GM18951 (cell line): ENCODE measurements at regions not wholly inside any gene's neighbourhood (a gene's known extent, or its start where the extent isn't known, plus 50 kb on each side); places are given as distances from the start of the nearest gene placed in this dataset.
"Not testable (repeated sequence)": the region's sequence is repeated elsewhere in the genome, so short reads cannot be mapped to it uniquely, and the experiment has no call there.

Source experiments
- POLR2A ChIP-seq: IDR thresholded peaks from 4 replicates; pipeline ENCODE4 v1.6.1; 2011; ENCODE audit warnings: mild to moderate bottlenecking; ENCODE audit not compliant: insufficient read length, insufficient read depth; ENCODE audit errors: extremely low read depth
- in situ Hi-C: fragments of 300-500 bp; cut with MboI; formaldehyde crosslinking; loops from one replicate; pipeline ENCODE4 v1.12.0; 2022; ENCODE audit warnings: low sequenced_read_pairs, mixed read lengths, inconsistent platforms; ENCODE audit not compliant: unreplicated experiment

DNA sequence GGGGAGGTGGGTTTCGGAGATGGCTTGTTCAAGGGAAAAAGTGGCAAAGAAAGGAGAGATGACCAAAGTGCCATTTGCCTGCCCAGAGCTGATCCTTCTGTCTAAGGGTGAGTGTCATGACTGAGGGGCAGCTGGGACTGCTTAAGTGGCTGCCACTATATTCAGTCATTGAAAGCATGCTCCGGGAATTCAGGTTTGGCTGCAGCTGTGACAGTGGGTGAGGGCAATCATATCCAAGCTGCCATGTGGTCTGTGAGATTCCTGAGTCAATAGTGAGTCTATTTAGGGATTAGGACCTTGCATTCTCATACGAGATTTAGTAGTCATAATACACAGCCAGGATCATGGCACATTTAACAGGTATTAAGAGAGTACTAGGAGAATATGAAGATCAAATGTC lies 138.8 kb upstream of the BANK1 start:
- TF ChIP-seq POLR2A: no peak
- in situ Hi-C loops: no loop called here

DNA sequence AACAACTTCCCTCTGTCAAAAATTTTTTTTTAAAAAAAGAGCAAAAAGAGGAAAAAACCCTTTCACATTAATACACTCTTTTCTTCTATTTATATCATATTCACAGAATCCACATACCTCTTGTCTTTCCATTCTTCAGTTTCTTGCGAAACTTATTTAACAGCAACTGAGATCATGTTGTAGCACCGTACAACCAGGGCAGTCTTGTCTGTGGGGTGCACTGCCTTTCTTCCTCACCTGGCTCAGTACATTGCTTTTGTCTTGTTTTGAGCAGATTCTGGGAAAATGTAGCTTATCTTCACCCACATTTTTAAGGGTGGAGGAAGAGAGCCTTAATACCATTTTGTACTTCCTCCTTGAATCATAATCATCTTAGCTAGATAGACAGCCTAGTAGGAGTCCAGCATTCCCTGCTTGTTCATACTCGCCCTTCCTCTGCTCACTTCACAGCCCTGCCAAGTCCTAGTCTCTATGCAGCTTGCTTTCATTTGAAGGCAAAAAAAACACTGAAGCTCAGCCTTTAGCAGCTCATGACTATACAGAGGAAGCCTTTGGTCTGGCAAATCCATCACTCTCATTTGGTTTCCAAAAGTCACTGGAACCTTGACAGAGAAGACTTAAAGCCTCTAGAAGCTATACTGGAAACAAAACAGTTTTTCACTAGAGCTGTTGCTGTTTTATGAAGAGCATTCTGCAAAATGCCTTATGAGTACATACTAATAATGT lies 140.6 kb upstream of the BANK1 start:
- no peak for TF ChIP-seq POLR2A
- in situ Hi-C loops: no loop called here

DNA sequence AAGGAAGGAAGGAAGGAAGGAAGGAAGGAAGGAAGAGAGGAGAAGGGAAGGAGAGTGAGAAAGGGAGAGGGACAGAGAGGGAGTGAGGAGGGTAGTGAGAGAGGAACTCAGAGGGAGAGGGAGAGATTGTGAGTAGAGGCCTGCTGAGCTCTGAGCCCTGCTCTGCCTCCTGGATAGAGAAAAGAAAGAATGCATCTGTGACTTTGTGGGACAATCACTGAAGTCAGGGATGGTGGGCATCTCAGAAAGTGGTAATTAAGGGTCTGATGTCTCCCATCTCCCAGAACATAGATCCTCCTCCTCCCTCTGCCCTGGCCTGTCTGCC lies 142.9 kb upstream of the BANK1 start:
- in situ Hi-C loops: no loop called here
- TF ChIP-seq POLR2A: no peak

DNA sequence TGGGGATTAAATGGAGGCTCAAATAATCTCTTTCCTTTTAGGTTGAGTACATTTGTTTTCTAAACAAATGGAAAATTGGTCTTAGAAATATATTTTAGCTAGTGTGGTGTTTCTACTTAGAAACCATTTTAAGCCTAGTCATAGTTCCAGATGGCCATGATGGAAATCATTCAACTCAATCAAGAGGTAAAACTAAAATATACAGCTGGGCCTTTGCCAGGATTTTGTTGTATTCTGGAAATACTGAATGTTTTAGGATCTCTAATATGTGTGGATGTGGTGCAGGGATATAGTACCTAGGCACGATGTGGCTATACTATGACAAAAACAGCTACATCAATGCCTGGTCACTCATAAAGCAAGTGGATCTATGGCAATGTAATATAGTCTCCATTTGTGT lies 146.0 kb upstream of the BANK1 start:
- no peak for TF ChIP-seq POLR2A
- in situ Hi-C loops: no loop called here

DNA sequence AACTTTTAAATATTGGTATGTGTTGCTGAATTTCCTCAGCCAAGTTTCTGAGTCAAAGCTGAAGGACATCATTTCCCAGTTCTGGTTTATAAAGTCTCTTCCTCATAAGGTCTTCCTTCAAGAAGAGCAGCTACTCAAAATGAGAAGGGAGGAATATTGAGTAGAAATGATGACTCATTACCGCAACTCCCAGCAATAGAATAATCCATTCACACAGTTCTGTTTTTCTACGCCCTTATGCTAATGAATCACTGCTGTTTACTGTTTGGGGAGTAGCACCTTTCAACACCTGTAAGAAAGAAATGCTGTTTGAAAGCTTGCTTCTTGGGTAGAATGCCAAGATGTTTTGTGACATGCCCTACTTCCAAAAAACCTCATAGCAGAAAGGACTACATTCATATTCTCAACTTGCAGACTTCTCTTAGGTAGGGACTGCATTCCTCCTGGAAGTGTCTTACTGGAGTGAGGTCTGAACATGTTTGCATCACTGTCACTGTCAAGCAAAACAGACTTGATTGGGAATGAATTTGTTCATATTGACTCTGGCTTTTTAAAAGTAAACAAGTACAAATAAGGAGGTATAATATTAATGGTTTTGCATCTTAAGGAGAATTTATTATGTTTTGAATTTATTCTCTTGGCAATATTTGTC lies 147.2 kb upstream of the BANK1 start:
- no peak for TF ChIP-seq POLR2A

DNA sequence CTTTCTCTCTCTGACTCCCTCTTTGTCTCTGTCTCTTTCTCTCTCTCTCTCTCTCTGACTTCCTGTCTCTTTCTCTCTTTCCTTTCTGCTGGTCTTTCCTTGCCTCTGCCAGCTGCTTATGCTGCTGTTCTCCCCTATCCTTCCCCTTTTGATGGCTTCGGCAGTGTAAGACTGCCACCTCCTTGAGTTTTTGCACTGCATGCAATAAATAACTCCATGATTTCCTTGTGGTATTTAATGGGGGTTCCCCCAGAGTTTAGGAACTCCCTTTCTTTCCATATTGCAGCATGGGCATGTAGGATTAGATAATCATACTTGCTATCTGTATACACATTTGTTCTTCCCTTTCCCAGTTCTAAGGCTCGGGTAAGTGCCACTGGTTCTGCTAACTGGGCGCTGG lies 157.8 kb upstream of the BANK1 start:
- in situ Hi-C loops: not testable (repeated sequence)

More for the DNA sequence above, 147.2 kb upstream of the BANK1 start:
- in situ Hi-C loops: no loop called here

DNA sequence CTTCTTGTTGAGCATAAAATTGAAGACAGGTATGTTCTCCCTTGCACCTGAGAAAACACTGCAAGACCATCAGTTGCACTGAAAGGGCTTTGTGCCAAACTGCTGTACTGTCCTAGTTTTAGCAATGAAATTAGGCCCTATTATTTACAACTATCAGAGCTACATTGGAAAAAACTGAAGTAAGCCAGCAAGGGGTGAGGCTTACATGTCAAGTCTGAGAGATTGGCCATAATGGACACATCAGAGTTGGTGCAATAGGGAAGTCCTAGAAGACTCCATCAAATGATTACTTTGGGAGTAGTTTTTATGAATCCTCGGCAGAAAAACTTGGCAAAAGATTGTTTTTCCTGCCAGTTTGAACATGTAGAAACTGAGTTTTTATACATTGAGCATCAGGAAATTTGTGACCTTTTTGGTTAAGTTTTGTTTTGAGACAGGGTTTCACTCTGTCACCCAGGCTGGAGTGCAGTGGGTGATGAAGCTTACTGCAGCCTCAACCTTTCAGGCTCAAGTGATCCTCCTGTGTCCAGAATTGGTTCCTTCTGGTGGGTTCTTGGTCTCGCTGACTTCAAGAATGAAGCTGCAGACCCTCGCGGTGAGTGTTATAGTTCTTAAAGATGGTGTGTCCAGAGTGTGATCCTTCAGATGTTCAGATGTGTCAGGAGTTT lies 160.1 kb upstream of the BANK1 start:
- in situ Hi-C loops: no loop called here

DNA sequence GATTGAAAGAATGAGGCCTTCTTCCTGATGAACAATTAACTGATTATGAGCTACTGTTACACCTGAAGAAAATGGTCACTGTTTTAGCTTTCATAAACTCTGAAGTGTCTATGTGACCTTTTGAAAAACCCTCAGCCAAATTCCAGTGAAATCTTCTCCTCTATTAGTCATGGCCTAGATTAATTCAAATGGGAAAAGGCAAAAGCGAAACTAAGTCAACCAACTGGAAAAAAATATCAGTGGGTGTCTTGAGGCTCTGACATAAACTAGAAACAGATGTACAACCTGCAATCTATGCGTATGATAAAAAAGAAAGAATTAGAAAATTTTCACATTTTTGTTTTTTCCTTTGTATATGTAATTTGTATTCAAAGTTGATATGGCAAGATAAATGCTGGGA lies 169.4 kb upstream of the BANK1 start:
- no peak for TF ChIP-seq POLR2A
- in situ Hi-C loops: no loop called here

More for the DNA sequence above, 160.1 kb upstream of the BANK1 start:
- TF ChIP-seq POLR2A: no peak

DNA sequence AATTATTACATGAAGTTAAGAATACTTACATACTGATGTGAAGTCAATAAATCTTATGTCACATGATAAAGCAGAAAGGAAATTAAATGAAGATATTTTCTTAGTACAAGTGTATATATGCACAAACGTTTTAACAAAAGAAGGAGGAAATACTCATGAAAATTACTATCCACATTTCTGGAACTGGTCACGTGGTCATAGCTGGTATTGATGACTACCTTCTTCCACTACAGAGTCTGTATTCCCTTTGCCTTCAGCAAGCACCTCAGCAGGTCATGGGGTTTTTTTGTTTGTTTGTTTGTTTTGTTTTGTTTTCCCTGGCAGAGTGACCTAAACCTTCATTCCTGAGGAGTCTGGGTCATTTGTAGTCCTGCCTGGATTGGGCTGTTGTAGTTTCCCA lies 174.9 kb upstream of the BANK1 start:
- in situ Hi-C loops: no loop called here
- TF ChIP-seq POLR2A: no peak

DNA sequence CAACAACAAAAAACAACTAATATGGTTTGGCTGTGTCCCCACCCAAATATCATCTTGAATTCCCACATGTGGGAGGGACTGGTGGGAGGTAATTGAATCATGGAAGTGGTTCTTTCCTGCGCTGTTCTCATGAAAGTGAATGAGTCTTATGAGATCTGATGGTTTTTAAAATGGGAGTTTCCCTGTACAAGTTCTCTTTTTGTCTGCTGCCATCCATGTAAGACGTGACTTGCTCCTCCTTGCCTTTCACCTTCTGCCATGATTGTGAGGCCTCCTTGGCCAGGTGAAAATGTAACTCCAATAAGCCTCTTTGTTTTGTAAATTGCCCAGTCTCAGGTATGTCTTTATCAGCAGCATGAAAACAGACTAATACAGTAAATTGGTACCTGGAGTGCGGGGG lies 183.5 kb upstream of the BANK1 start:
- in situ Hi-C loops: not testable (repeated sequence)

DNA sequence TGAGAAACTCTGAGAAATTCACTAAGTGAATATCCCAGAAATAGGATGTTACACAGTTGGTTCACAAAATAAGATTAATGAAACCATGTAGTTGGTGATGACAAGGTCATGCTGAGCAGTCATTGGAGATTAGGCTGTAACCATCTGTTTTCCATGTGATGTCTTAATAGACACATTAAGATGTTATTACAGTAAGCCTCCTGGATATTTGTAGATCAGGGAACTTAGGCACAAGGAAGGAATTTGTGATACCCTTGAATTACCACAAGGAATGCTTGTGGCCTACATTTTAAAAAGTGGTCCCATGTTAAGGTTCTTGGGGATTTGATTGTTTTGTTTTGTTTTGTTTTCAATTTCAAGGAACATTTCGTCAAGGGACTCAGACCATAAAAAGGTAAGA lies 185.6 kb upstream of the BANK1 start:
- TF ChIP-seq POLR2A: no peak
- in situ Hi-C loops: no loop called here

DNA sequence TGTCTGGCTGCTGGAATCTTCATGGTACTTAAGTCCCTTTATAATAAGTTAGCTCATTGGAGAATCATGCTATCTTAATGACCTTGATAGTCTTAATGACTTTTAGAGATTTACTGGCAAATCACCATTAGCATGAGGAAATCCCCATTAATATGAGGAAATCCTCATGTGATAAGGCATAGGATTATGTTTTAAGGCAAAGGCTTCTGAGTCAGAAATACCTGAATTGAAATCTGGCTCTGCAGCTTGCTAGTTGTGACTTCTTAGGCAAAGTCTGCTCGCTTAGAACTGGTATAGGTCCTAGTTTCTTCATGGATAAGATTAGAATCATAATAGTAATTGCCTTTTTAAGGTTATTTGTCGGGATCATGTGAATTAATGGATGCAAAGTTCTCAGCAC lies 190.2 kb upstream of the BANK1 start:
- TF ChIP-seq POLR2A: no peak
- in situ Hi-C loops: no loop called here

DNA sequence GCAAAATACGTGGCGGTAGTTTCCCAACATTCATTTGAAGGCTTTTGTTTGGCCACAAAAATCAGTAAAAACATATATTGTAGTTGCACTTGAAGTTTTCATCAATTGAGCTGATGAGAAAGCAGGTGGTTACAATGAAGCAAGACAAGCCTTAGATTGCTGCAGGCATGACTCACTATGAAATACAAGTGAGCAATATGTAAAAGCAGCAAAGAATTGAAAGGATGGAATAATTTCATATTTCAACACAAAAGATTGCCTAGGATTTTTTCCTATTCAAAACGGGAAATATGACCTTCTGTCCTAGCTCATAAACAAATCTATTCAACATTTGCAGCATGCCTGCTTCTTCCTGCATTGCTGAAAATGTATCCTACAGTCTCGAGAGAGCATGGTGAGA lies 190.9 kb upstream of the BANK1 start:
- no peak for TF ChIP-seq POLR2A
- in situ Hi-C loops: no loop called here
